Tibial nerve (tissue), 4 donors: ENCODE measurements at regions not wholly inside any gene's neighbourhood (a gene's known extent, or its start where the extent isn't known, plus 50 kb on each side); places are given as distances from the start of the nearest gene placed in this dataset.

Source experiments
- EP300 ChIP-seq, 2 donors: sonication (generic); formaldehyde crosslinking; IDR thresholded peaks; one replicate each; pipeline ENCODE4 v1.6.1; 2017; ENCODE audit warnings: antibody characterized with exemption in 2 of 2, mild to moderate bottlenecking in 1 of 2
- POLR2A ChIP-seq, 2 donors: fragments of 450-650 bp; IDR thresholded peaks; one replicate each; pipeline ENCODE4 v1.6.1; 2017; ENCODE audit warnings: antibody characterized with exemption in 2 of 2, mild to moderate bottlenecking in 2 of 2, moderate library complexity in 2 of 2
- TF ChIP-seq, protein P1 (sequence below), 5 experiments: fragments of 200-600 bp in 3 of 5; fragments of 450-650 bp in 2 of 5; sonication (generic) in 3 of 5; IDR thresholded peaks; one replicate each; pipeline ENCODE4 v1.5.1; 2016 to 2019; ENCODE audit warnings: antibody characterized with exemption in 5 of 5, mild to moderate bottlenecking in 3 of 5, moderate library complexity in 2 of 5

DNA sequence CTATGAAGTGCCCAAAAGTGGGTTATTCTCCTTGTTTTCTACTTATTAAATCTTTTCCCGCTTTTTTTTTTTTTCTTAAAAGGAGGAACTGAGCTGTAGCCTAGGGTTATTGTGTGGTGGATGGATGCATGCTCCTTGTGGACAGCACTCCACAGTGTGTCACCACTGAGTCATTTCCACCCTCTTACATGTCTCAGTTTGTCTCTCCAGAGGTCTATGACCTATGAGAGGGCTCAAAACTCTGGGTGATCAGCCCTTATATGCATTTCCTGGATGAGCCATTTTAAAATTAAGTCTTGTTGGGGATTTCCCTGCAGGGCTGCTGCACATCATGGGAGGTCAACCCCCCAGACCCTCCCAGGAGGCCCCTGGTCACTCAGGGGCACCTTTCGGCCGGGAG, 102.2 kb upstream of the MOCS2 start:
- no peak for TF ChIP-seq POLR2A (IDR thresholded peaks at IDR 0.05)
- TF ChIP-seq, protein P1, sequence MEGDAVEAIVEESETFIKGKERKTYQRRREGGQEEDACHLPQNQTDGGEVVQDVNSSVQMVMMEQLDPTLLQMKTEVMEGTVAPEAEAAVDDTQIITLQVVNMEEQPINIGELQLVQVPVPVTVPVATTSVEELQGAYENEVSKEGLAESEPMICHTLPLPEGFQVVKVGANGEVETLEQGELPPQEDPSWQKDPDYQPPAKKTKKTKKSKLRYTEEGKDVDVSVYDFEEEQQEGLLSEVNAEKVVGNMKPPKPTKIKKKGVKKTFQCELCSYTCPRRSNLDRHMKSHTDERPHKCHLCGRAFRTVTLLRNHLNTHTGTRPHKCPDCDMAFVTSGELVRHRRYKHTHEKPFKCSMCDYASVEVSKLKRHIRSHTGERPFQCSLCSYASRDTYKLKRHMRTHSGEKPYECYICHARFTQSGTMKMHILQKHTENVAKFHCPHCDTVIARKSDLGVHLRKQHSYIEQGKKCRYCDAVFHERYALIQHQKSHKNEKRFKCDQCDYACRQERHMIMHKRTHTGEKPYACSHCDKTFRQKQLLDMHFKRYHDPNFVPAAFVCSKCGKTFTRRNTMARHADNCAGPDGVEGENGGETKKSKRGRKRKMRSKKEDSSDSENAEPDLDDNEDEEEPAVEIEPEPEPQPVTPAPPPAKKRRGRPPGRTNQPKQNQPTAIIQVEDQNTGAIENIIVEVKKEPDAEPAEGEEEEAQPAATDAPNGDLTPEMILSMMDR (IDR thresholded peaks at IDR 0.05) = no peak
- no peak for TF ChIP-seq EP300 (IDR thresholded peaks at IDR 0.05)
